T1000 (cell line): ENCODE measurements at regions not wholly inside any gene's neighbourhood (a gene's known extent, or its start where the extent isn't known, plus 50 kb on each side); places are given as distances from the start of the nearest gene placed in this dataset.
"Not testable (repeated sequence)": the region's sequence is repeated elsewhere in the genome, so short reads cannot be mapped to it uniquely, and the experiment has no call there.

Experiments used
- DNase-seq: peaks from one replicate; lab custom pipeline; 2025; ENCODE audit warnings: mixed read lengths; lab: John Stamatoyannopoulos, UW

DNA sequence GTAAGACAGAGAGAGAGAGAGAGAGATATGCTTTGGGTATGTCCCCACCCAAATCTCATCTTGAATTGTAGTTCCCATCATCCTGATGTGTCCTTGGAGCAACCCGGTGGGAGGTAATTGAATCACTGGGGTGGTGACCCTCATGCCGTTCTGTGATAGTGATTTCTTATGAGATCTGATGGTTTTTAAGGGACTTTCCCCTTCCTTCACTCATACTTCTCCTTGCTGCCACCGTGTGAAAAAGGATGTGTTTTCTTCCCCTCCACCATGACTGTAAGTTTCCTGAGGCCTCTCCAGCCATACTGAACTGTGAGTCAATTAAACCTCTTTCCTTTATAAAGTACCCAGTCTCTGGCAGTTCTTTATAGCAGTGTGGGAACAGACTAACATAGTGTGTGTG, 60.3 kb downstream of the EOMES start:
- DNase-seq = no peak

DNA sequence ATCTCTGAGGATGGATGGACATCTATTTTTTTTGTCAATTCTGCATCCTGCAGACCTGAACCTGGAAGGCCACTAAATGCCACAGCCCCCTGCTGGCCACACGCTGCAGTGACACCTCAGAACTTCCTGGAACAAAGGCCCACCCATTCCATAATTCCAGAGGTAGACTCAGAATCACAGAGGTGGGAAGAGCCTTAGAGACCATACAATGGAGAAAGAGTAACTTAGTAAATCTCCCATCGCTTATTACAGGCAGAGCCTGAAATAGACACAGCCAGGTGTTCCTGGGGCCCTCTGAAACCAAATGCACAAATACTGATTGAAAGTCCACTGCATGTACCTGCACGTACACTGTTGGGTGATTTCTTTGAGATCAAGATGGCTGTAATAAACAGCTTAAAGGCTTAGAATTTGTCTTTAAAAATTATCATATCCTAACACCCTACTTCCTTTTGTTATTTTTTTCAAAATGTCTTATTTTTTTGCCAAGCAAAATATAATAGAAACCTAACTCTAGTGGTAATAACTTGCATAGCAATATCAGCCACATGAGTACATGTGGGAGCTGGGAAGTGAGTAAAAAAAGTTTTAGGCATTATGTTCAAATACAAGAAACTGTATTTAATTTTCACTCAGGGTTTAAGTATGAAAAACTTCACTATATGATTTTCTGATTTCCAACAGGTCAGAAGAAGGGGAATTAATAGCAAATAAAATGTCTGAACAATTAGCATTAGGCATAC, 62.7 kb downstream of the EOMES start:
- peak; percentile 42 for DNase-seq

DNA sequence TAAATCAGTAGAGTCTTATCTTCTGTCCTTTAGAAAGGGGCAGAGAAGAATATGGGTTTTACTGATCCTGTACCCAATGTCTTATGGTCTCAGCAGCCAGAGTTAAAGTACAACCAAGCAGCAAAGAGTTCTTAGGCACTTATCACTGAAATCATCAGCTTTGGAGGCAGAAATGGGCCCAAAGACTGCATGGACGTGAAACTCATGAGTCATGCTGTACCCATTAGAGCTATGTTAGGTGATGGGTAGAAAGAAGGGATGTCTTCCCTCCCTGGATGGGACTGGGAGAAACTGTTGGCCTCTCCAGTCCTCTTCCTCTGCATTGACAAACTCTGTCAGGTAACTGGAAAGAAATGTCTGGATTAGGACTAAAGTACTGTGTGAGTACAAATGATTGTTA, 63.4 kb downstream of the EOMES start:
- no peak for DNase-seq

DNA sequence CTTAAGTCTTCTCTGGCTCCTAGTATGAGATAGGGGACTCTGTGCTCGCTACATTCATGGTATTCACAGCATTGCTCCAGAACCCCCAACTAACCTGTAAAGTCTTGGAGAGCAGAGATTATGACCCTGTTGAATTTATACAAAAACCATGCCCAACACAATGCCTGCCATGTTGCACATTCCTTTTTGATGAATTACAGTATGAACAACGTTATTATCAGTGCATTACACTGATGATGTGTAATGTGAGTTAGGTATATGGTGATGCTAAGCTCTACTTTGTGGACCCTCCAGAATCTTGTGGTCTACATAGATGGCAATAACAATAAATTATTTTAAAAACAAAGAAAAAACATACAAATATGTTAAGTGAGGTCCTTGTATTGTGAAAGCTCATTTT, 64.3 kb downstream of the EOMES start:
- no peak for DNase-seq

DNA sequence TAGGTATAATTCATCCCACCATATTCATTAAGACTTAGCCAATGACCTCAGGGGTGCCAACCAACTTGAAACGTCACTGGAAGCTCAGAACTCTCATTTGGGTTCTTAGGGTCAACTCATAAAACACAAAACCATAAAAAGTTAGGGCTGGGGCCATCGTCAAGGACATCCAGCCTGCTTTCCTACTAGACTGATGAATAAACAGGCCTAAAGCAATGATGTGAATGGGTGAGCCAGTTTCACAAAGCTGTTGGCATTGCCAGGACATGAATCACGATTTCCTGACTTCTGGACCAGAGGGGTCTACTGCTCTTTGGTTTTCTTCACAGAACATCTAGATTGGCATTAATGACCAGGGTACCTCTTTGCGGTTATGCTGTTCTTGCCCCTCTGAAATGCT, 64.7 kb downstream of the EOMES start:
- peak; percentile 37 for DNase-seq

DNA sequence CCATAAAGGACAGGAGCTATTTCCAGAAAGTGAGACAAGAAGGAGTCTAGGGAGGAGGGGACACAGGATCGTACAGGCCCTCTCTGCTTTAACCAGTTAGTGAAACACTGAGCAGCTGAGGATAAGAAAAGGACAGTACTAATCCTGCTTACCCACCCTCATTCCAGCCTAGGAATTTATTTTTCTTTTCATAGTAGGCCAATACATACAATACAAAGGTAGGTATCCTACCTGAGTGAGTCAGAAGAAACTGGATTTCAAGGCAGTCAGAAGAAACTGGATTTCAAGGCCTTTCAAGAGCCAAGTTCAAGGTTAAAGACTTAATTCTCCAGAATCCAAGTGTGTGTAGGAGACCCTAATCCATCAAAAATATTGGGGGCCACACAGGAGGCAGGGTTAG, 65.3 kb downstream of the EOMES start:
- no peak for DNase-seq

DNA sequence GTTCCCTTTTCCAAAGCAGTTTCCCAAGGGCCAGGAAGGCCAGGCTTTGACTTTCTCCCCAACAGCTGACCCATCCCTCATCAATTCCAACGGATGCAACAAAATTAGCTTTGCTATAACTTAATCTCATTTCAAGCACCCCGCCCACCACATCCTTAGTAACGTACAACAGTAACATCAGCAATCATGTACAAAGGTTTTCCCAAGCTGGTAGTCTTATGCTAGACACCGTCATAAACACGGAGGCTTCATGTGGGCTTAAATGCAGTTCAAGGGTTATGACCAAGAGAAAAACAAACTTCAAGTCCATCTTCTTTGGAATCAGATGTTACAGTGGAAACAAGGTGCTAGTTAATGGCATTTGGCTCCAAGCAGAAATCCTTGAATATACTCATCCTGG, 66.6 kb downstream of the EOMES start:
- no peak for DNase-seq

DNA sequence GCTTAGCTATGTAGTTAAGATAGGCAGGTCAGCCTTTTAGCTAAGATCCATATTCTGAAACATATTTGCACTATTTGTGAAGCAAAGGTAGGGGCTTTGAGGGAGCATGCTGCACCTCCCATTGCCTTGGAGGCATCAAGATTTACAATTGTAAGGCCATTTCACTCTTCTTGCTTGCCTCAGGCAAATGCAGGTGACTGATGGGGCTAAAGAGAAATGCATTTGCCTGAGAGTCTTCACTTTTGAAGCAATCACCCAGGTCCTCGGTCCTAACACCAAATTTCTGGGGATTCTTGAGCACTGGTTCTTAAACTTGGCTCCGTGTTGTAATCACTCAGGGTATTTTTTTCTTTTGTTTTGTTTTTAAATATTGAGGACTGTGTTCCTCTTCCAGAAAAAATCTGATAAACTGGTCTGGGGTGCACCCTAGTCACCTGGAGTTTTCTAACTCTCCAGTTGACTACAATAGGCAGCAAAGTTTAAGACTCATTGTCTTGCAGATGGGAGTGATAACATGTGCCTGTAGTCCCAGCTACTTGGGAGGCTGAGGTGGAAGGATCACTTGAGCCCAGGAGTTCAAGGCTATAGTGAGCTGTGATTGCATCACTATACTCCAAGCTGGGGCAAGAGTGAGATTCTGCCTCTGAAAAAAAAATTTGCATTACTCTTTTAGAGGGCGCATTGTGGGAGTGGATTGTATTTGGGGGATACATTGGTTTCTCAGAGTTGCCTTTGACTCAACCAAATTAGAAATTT, 68.1 kb downstream of the EOMES start:
- DNase-seq = no peak

DNA sequence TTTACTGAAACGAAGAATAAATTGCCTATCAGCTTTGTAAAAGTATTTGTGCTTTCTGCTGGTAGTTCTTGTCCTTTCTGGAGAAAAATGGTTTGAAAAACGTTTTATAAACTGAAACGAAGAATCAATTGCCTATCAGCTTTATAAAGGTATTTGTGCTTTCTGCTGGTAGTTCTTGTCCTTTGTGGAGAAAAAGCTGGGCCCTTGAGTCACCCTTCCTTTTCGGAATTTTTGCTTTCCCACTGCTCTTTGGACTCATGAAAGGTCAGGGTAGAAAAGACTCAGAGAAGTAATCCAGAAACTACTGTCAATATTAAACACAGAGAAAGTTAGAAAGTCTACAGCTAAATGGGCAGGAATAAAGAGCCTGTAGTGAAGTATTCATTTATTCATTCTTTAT, 72.8 kb downstream of the EOMES start:
- DNase-seq = no peak

DNA sequence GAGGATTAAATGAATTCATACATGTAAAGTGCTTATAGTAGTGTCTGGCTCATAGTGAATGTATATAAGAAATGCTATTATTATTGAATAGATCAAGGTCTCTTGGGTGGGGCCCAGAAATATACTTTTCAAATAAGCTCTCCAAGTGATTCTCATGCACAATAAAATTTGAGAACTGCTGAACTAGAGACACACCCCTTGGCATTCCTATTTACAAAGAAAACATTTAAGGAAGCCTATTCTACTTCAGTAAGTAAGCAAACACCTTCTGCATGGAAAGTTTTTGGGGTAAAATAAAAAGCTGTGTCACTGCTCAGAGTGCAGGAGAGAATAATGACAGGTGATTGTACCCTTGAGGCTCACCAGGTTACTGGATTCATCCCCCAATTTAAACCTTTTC, 75.2 kb downstream of the EOMES start:
- no peak for DNase-seq

DNA sequence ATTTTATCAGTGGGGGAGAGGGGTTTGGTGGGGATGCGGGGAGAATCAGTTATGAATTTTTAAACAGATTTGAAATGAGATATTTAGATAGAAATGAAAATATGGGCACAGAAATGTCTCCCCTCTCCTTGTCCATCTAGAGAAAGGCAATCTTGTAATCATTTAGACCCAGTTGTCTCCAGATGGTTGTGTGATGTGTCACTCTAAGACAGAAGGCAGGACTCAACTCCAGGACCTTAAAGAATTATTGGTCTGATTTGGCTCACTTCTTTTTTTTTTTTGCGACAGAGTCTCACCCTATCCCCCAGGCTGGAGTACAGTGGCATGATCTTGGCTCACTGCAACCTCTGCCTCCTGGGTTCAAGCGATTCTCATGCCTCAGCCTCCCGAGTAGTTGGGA, 77.2 kb downstream of the EOMES start:
- no peak for DNase-seq

DNA sequence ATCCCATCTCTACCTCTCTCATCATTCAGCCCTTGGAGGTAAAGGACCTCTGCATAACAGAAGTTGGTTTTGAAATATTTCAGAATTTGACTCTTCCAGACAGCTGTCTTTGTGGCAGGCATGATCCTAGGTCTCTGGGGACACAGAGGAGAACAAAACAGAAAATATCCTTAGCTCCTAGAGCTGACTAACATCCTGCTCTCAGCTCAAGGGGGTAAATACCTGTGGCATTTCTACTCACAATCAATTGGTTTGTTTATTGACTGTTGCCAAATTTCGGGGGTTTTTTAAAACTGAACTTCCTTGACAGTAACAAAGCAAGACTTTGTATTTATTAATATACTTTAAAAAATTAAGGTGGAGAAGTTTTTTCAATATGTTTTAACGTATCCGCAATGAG, 78.8 kb downstream of the EOMES start:
- no peak for DNase-seq

DNA sequence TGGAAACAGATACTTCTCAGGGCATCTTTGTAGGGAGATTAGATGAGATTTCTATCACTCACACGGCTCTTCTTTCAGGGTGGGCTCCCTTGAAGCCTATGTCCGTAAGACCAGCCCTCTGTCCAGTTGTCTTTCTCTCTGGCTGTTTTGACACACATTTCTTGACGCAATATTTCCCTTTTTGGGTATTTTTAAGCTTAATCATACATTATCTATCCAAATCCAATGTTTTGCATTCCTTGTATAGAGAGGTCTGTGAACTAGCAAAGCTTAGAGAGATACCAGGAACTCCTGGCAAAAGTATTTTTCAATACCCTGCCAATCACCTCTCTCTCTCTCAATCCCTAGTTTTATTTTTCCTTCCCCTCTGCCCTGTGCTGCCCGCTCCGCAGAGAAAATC, 79.3 kb downstream of the EOMES start:
- DNase-seq = no peak

DNA sequence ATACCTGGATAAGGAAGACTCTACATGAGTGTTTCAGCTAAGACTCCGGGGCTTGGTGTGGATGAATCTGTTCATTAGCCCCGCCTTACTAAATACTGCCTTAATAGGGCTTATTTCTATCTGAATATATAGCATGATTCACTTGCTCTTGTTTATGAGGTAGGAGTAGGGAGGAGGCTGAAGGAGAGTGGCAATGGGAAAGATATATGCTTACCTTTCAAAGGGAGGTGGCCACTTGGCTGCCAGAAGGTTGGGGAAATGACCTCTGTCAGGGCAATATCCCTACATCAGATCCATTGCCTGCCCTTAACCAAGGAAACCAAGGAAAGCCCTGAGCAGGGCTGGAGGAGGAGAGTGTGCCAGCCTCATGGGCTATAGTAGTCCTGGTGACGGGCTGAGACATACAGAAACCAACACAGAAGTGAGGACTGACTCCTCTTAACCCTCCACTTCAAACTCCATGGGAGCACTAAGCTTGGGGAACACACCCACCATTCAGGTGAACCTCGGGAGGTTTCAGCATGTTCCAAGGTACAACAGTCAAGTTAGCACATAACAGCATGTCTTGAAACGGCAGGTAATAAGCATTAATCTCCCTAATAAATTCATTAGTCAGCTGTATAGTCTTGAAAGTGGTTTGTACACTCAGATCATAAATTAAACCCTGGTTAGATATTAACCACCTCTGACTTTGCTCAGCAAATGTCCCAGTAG, 80.1 kb downstream of the EOMES start:
- no peak for DNase-seq

DNA sequence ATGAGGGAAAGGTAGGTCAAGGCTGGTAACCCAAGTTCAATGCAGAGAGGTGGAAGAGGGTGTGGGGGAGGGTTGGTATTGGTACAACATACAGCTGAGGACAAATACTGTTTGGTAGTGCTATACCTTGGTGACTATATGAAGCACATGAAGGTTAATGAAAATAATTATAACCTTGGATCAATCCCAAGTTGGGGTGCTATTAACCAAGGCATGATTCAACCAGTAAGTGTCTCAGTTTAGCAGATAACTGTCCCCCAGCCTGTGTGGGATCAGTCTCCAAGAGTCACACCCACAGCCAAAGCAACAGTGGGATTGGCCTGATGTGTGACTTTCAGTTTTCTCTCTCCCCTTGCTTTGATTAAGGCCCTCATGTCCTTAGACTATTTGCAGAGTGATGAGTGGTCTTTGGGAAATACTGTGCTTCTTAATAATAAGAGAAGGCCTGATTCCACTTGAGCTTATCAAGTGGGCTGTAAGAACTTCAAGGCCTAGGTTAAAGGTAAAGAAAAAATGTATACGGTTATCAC, 80.8 kb downstream of the EOMES start:
- DNase-seq = no peak

DNA sequence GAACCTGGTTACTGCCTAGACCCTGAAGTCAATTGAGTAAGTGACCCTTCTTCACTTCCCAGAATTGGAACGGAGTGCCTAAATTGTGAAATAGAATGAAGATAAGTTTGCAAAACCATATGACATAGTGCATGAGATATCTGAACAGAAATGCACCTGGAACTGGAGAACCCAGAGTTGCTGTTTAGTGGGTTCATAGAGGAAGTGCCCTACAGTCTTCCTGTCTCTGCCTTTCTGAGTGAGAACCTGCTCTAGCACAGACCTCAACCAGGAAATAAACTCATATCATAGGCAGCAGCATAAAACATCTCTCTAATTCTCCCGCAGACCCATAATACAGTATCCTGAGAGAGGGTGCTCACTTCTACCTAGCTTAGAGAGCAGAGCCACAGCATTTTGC, 82.9 kb downstream of the EOMES start:
- no peak for DNase-seq

DNA sequence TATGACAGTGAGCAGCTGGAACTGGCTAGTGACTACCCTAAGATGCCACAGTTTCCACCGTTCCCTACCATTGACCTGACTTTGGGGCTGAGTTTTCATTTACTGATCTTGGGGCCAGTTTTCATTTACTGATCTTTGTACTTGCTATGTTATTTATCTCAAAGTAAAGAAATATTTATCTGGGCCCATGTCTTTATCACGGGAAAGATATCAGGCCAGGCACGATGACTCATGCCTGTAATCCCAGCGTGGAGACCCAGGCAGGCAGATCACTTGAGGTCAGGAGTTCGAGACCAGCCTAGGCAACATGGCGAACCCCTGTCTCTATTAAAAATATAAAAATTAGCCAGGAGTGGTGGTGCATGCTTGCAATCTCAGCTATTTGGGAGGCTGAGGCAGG, 83.5 kb downstream of the EOMES start:
- DNase-seq = no peak

DNA sequence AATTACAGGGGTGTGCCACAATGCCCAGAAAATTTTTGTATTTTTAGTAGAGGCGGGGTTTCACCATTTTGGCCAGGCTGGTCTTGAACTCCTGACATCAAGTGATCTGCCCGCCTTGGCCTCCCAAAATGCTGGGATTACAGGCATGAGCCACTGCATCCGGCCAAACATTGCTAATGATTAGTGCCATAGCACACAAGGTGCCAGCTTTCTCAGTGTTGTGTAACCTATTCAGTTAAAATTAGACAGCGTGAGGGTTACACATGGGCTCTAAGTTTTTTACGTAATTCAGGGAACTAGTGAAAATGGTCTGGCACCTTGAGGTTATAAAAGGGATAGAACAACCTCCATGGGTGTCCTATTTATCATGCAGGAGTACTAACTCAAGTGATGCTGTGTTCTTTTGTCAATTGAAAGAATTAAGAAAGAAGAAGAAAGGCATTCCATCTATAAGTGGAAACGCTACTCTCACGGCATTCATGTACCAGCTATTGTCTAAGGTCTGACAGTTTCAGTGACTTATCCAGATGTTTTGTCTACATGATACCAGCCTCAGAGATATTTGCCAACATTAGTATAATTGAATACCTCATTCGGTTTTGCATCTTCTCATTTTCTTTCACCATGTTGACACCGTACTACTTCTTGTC, 84.7 kb downstream of the EOMES start:
- DNase-seq = no peak

DNA sequence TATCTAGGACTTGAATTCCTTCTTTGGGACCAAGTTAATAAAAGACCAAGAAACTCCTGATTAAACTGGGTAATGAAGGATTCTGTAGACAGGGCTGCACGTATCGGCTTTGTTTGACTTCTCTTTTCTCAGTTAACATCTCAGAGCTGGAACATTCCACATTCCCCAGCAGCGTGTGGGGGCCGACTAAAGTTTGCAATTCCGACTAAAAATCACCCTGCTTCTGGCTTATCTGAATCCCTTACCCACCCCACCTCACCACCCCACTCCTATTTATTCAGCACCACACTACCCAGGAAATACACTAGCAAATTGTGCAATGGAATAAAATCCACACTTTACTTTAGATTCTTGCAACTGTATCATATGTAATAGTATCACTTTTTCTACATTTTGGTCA, 87.1 kb downstream of the EOMES start:
- DNase-seq = not testable (repeated sequence)

DNA sequence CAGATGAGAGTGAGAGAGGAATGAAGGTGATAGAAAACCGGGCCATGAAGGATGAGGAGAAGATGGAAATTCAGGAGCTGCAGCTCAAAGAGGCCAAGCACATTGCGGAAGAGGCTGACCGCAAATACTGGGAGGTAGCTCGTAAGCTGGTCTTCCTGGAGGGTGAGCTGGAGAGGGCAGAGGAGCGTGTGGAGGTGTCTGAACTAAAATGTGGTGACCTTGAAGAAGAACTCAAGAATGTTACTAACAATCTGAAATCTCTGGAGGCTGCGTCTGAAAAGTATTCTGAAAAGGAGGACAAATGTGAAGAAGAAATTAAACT, 88.9 kb downstream of the EOMES start:
- no peak for DNase-seq

DNA sequence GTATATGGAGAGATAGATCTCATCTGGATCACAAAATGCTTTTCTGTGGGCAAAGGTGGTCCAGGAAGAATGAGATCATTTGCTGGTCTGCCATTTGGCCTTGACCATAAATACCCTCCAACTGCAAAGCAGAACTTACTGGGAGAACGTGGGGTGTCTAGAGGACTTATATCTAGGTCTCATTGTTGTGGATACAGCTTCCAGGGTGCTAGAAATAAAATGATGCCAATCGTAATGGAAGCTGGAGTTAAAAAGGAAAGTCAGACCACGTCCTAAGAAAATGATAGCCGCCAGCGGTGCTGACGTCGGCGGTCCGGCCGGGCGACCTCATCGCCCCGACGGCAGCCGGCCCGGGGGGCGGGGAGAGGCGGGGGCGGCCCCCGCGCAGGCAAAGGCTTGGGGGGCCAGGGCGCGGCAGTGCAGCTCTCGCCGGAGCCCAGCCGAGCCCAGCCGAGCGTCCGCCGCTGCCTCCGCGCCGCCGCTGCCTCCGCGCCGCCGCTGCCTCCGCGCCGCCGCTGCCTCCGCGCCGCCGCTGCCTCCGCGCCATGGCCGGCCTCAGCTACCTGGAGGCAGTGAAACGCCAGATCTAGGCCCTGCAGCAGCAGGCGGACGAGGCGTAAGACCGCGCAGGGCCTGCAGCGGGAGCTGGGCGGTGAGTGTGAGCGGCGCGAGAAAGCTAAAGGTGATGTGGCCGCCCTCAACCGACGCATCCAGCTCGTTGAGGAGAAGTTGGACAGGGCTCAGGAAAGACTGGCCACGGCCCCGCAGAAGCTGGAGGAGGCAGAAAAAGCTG, 89.5 kb downstream of the EOMES start:
- DNase-seq = peak; percentile 14

DNA sequence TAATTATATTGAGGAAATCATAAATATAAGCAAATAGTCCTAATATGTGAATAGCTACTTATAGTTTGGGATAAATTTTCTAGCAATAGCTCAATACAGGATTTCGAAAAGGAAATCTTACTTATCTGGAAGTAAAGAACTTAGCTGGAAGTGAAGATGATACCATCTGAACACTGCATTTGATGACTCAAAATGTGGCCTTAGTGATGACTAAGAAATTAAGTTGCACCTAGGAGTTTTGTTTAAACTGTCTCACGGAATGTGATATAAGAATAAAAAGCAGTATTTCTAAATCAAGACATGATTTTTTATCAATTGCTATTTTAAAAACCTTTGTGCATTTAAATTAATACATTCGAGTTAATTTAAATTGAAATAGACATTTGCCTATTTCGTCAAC, 91.2 kb downstream of the EOMES start:
- DNase-seq = no peak
